ENCODE measurements at regions not wholly inside any gene's neighbourhood (a gene's known extent, or its start where the extent isn't known, plus 50 kb on each side); places are given as distances from the start of the nearest gene placed in this dataset.

- TF ChIP-seq POLR2A (IDR thresholded peaks at IDR 0.05; ENCODE audit: low read depth, low read length) (no peak), POLR2AphosphoS5 (IDR thresholded peaks at IDR 0.05; ENCODE audit: low read depth, low read length) (no peak), TAF1 (IDR thresholded peaks at IDR 0.05; ENCODE audit: borderline replicate concordance, low read depth, low read length) (no peak)
Measured at GRCh38 chr9:19511694-19512093, 102.9 kb downstream of the ACER2 start.
